ENCODE measurements at regions not wholly inside any gene's neighbourhood (a gene's known extent, or its start where the extent isn't known, plus 50 kb on each side); places are given as distances from the start of the nearest gene placed in this dataset.
A peak's percentile ranks its signal among the peaks of the same experiment; 100 is the strongest.

- Histone ChIP-seq H3K4me1 (replicated peaks) (peaks cover 42% of the 10 kb centered on the region), H3K36me3 (no peaks in the 10 kb centered on the region), H3K27ac (no peak overlapping the region), H3K9me3 (replicated peaks) (no peaks in the 10 kb centered on the region), H3K4me3 (no peak overlapping the region), H3K27me3 (replicated peaks) (no peaks in the 10 kb centered on the region)
- no peak for DNase-seq (ENCODE audit: low read depth in 1 of 2, low spot score in 2 of 2)
Measured at GRCh38 chr2:67873916-67874315, 188.9 kb downstream of the C1D start.

GRCh38 chr2:67876176-67876575 lies 186.6 kb downstream of the C1D start:
- H3K9me3 ChIP-seq (replicated peaks) = no peaks in the 10 kb centered on the region
- no peaks in the 10 kb centered on the region for H3K27me3 ChIP-seq (replicated peaks)
- H3K4me3 ChIP-seq = no peak overlapping the region
- H3K36me3 ChIP-seq = no peaks in the 10 kb centered on the region
- no peak for DNase-seq (ENCODE audit: low read depth in 1 of 2, low spot score in 2 of 2)
- H3K27ac ChIP-seq = no peak overlapping the region
- peaks cover 45% of the 10 kb centered on the region for H3K4me1 ChIP-seq (replicated peaks)

- Histone ChIP-seq H3K9me3 (replicated peaks) (no peaks in the 10 kb centered on the region), H3K36me3 (no peaks in the 10 kb centered on the region), H3K4me3 (no peak overlapping the region), H3K27me3 (replicated peaks) (no peaks in the 10 kb centered on the region), H3K4me1 (replicated peaks) (peaks cover 34% of the 10 kb centered on the region), H3K27ac (no peak overlapping the region)
- DNase-seq (ENCODE audit: low read depth in 1 of 2, low spot score in 2 of 2) = no peak
Measured at GRCh38 chr2:67877301-67877700, 185.5 kb downstream of the C1D start.

DNA sequence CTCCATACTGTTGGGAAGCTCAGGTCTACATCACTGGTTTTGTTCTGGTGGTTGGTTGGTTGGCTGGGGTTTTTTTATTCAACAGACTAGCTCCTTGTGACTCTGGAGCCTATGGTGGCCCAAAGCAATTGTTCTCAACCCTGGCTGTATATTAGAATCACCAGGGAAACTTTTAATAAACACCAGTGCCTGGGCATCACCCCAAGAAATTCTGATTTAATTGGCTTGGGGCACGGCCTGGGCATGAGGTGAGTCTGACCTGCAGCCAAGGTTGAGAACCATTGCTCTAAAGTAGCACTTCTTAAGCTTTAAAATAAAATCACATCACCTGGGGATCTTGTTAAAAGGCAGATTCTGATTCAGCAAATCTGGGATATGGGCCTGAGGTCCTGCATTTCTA lies 184.1 kb downstream of the C1D start:
- H3K4me1 ChIP-seq (replicated peaks) = peaks cover 20% of the 10 kb centered on the region
- no peaks in the 10 kb centered on the region for H3K36me3 ChIP-seq
- DNase-seq (ENCODE audit: low read depth in 1 of 2, low spot score in 2 of 2) = no peak
- no peaks in the 10 kb centered on the region for H3K27me3 ChIP-seq (replicated peaks)
- H3K27ac ChIP-seq = no peak overlapping the region
- no peaks in the 10 kb centered on the region for H3K9me3 ChIP-seq (replicated peaks)
- no peak overlapping the region for H3K4me3 ChIP-seq

DNA sequence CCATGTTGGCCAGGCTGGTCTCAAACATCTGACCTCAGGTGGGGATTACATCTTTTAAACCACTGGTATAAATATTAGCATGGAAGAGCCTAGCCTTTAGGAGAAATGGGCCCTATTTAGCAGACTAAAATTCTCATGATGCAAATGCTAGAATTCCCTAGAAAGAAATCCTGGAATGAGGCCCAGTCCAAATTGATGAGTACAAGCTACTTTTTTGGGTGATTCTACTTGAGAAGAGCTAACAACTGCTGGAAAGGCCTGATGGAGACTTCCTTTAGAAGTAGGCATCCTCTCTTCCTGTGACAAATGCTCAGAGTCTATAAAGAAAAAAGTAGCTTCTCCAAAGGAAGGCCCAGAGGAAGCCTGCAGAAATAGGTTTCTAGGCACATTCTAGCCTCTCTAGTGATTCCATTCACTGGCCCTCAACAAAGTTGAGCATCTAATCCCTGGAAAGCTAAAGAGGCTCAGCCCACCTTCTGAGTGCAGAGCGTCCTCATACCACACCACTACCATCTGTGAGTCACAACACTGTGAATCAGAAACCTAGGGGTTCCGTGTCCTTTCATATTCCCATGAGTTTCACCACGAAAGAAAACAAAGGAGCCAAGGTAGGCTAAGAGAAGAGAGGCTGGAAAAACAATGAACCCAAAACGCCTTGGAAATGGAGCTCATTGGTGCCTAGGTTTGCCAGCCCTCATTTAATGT lies 183.1 kb downstream of the C1D start:
- no peaks in the 10 kb centered on the region for H3K27me3 ChIP-seq (replicated peaks)
- H3K4me1 ChIP-seq (replicated peaks) = peaks cover 18% of the 10 kb centered on the region
- H3K36me3 ChIP-seq = no peaks in the 10 kb centered on the region
- peak overlapping the region; percentile 25; the same call in 1 of the 2 replicates for H3K27ac ChIP-seq
- DNase-seq (ENCODE audit: low read depth in 1 of 2, low spot score in 2 of 2) = peak in 1 of 2 experiments; percentile 45
- H3K9me3 ChIP-seq (replicated peaks) = no peaks in the 10 kb centered on the region
- no peak overlapping the region for H3K4me3 ChIP-seq

DNA sequence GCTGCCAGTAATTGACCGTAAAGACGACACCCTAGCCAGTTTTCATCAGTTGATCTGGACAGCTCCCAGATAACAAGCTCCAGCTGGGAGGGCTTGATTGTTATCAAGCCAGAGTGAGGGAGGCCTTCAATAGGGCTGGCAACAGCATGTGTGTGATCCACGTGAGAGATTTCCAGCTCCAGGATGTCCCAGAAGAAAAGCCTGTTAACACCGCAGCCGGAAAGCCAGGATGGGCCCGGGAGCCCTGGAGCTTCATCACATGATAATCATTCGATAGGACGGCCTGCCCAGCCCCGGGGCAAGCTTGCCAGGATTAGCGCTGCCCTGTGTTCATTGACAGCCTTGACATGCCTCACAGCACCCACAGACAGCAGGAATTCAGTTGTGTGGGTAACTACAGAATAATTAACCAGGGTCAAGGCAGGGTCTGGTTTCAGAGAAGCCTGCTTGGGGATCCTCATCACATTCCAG lies 182.5 kb downstream of the C1D start:
- no peak for DNase-seq (ENCODE audit: low read depth in 1 of 2, low spot score in 2 of 2)

DNA sequence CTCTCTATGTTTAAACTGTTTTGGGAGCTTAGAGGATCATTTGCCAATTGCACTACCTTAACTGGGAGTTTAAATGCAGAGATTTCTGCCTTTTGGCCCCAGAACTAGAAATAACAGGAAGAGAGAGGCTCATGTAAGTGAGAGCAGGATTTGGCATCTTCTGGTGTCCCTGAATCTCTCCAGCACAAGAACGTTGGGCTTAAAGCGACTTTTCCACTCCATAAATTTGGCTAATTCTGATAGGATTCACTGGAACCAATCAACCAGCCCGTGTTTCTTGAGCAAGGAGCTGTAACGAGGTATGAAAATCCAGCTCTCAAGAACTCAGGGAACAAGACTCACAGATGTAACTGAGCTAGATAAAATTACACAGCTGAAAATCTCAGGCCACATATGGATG lies 181.0 kb downstream of the C1D start:
- Histone ChIP-seq H3K27ac (no peak overlapping the region), H3K27me3 (replicated peaks) (no peaks in the 10 kb centered on the region), H3K36me3 (no peaks in the 10 kb centered on the region), H3K4me1 (replicated peaks) (peaks cover 13% of the 10 kb centered on the region), H3K4me3 (no peak overlapping the region), H3K9me3 (replicated peaks) (no peaks in the 10 kb centered on the region)
- DNase-seq (ENCODE audit: low read depth in 1 of 2, low spot score in 2 of 2) = no peak

More for the DNA sequence above, 182.5 kb downstream of the C1D start:
- Histone ChIP-seq H3K9me3 (replicated peaks) (no peaks in the 10 kb centered on the region), H3K27ac (peak overlapping the region; percentile 25; the same call in 1 of the 2 replicates), H3K4me3 (no peak overlapping the region), H3K36me3 (no peaks in the 10 kb centered on the region), H3K27me3 (replicated peaks) (no peaks in the 10 kb centered on the region), H3K4me1 (replicated peaks) (peaks cover 18% of the 10 kb centered on the region)

DNA sequence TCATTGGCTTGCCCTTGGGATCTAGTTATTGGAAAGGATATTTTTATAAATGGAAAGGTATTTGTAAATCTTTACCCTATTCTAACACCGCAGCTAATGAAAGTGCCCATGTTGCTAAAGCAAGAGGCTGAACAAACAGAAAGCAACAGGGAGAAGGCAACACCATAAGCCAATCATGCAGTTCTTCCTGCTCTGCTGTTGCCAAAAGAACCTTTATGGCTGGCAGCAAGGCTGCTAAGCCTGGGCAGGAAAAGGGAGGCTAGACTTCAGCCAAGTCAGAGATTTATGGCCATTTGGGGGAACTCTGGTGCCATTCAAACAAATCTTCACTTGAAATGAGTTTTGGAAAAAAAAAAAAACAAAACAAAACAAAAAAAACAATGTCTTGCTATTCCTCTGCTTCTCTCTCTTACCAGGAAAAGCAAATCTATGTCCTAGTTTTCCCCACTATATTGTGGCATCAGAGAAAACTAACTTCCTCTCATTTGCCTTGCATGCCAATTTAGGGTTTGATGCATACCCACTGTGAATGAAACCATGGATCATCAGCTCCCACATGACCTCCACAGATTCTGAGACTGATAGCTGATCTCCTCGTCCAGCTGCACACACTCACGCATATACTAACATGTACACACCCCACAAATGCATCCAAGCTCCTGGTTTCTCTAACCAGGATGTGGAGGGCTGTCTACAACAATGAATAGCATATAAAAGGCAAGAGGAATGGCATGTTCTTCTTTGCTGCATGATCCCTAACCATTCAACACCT lies 179.3 kb downstream of the C1D start:
- Histone ChIP-seq H3K27me3 (replicated peaks) (no peaks in the 10 kb centered on the region), H3K36me3 (no peaks in the 10 kb centered on the region), H3K4me3 (no peak overlapping the region), H3K4me1 (replicated peaks) (peaks cover 13% of the 10 kb centered on the region), H3K9me3 (replicated peaks) (no peaks in the 10 kb centered on the region), H3K27ac (no peak overlapping the region)
- no peak for DNase-seq (ENCODE audit: low read depth in 1 of 2, low spot score in 2 of 2)

- H3K27me3 ChIP-seq (replicated peaks) = no peaks in the 10 kb centered on the region
Measured at GRCh38 chr2:67888351-67889005, 174.3 kb downstream of the C1D start.

GRCh38 chr2:67889056-67889455 lies 173.7 kb downstream of the C1D start:
- no peaks in the 10 kb centered on the region for H3K36me3 ChIP-seq
- H3K4me1 ChIP-seq (replicated peaks) = 0 out of 2 replicates have a peak, but pooled peaks cover 4% of the 10 kb centered on the region
- DNase-seq (ENCODE audit: low read depth in 1 of 2, low spot score in 2 of 2) = no peak
- H3K27me3 ChIP-seq (replicated peaks) = no peaks in the 10 kb centered on the region
- no peak overlapping the region for H3K27ac ChIP-seq
- H3K4me3 ChIP-seq = no peak overlapping the region
- H3K9me3 ChIP-seq (replicated peaks) = no peaks in the 10 kb centered on the region

More at GRCh38 chr2:67888351-67889005, 174.3 kb downstream of the C1D start:
- no peak overlapping the region for H3K27ac ChIP-seq
- no peaks in the 10 kb centered on the region for H3K36me3 ChIP-seq
- no peak for DNase-seq (ENCODE audit: low read depth in 1 of 2, low spot score in 2 of 2)
- H3K4me1 ChIP-seq (replicated peaks) = 0 out of 2 replicates have a peak, but pooled peaks cover 4% of the 10 kb centered on the region
- H3K4me3 ChIP-seq = no peak overlapping the region
- H3K9me3 ChIP-seq (replicated peaks) = no peaks in the 10 kb centered on the region

DNA sequence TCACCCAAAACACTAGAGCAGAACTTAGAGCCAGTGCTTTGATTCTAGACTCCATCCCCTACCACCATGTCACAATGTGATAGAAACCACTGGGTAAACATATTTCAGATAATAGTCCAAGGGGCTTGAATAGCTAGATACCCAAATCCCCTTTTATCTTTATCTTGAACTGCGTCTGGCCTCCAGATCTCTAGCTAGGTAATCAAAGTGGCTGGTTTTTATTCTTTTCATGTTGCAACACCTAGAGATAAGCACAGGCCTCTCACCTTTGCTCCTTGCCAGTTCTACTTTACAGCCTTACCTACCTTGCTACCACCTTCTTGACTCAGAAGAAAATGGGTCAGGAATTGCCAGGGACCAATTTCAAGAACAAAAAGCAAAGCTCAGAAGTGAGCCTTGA lies 171.2 kb downstream of the C1D start:
- DNase-seq (ENCODE audit: low read depth in 1 of 2, low spot score in 2 of 2) = no peak
- Histone ChIP-seq H3K27ac (no peak overlapping the region), H3K9me3 (replicated peaks) (no peaks in the 10 kb centered on the region), H3K4me3 (no peak overlapping the region), H3K27me3 (replicated peaks) (no peaks in the 10 kb centered on the region), H3K4me1 (replicated peaks) (0 out of 2 replicates have a peak, but pooled peaks cover 4% of the 10 kb centered on the region), H3K36me3 (no peaks in the 10 kb centered on the region)

DNA sequence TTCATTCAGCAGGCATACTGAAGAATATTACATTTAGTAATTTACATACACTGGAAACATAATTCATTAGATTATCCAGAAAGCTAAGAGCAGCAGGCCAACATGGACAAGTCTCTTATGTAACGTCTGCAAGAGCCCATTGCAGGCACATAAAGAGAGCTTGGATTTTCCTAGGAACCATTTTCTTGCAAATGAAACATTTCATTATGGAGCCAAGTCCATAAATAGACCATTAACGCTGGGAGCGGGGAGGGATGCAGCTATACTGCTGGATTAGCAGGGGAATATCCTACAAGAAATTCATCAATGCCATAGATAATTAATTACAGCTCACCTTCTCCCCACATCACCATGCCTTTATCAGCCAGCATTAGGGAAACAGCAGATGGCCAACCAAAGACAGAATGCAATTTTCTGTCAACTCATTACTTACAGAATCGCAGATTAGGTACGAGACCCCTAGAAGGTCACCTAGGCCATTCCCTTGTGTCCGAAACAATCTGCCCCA lies 170.4 kb downstream of the C1D start:
- no peaks in the 10 kb centered on the region for H3K36me3 ChIP-seq
- DNase-seq (ENCODE audit: low read depth in 1 of 2, low spot score in 2 of 2) = no peak
- H3K4me3 ChIP-seq = no peak overlapping the region
- no peaks in the 10 kb centered on the region for H3K27me3 ChIP-seq (replicated peaks)
- no peak overlapping the region for H3K27ac ChIP-seq
- H3K9me3 ChIP-seq (replicated peaks) = no peaks in the 10 kb centered on the region
- 0 out of 2 replicates have a peak, but pooled peaks cover 4% of the 10 kb centered on the region for H3K4me1 ChIP-seq (replicated peaks)

GRCh38 chr2:67895227-67895941 lies 167.4 kb downstream of the C1D start:
- H3K9me3 ChIP-seq (replicated peaks) = no peaks in the 10 kb centered on the region
- no peak overlapping the region for H3K27ac ChIP-seq
- H3K27me3 ChIP-seq (replicated peaks) = no peaks in the 10 kb centered on the region
- DNase-seq (ENCODE audit: low read depth in 1 of 2, low spot score in 2 of 2) = no peak
- H3K4me1 ChIP-seq (replicated peaks) = 0 out of 2 replicates have a peak, but pooled peaks cover 4% of the 10 kb centered on the region
- H3K36me3 ChIP-seq = no peaks in the 10 kb centered on the region
- no peak overlapping the region for H3K4me3 ChIP-seq

Data from SJSA1 (cell line).